Natural killer cell (primary cell): ENCODE measurements at regions not wholly inside any gene's neighbourhood (a gene's known extent, or its start where the extent isn't known, plus 50 kb on each side); places are given as distances from the start of the nearest gene placed in this dataset.
A peak's percentile ranks its signal among the peaks of the same experiment; 100 is the strongest.

ENCODE experiments used
- ATAC-seq, 3 donors: fragments of 150-1000 bp in 2 of 3; fragments of 200-7000 bp in 1 of 3; cut with Tn5 transposase; 1 replicate in 1 of 3; 2 replicates in 2 of 3; pipeline ENCODE4 v1.10.0; 2021; ENCODE audit warnings: mild to moderate bottlenecking in 2 of 3, moderate library complexity in 2 of 3
- DNase-seq, 2 donors: peaks; one replicate each; pipeline versions ENCODE4 v3.0.0 to v3.0.0-alpha.2; 2013 to 2021; ENCODE audit warnings: mixed read lengths in 1 of 2
- H3K27ac ChIP-seq: one replicate; pipeline ENCODE4 v1.5.1; 2013; ENCODE audit warnings: mild to moderate bottlenecking, low read length
- H3K27me3 ChIP-seq: one replicate; pipeline ENCODE4 v1.6.1; 2013; ENCODE audit warnings: low read length; ENCODE audit not compliant: control insufficient read depth, insufficient read depth
- H3K36me3 ChIP-seq: one replicate; pipeline ENCODE4 v1.6.1; 2013; ENCODE audit warnings: low read length; ENCODE audit not compliant: control insufficient read depth, insufficient read depth
- H3K4me1 ChIP-seq: one replicate; pipeline ENCODE4 v1.6.1; 2013; ENCODE audit warnings: low read length; ENCODE audit not compliant: control insufficient read depth, insufficient read depth
- H3K4me3 ChIP-seq: one replicate; pipeline ENCODE4 v1.5.1; 2013; ENCODE audit warnings: low read length
- H3K9me3 ChIP-seq: one replicate; pipeline ENCODE4 v1.6.1; 2013; ENCODE audit warnings: low read length; ENCODE audit not compliant: control insufficient read depth, insufficient read depth
- H3K27ac Mint-ChIP-seq, 2 donors: one replicate each; pipeline ENCODE4 v1.8.0; 2022; ENCODE audit warnings: mild to moderate bottlenecking in 2 of 2, mixed read lengths in 2 of 2, moderate library complexity in 1 of 2
- H3K27me3 Mint-ChIP-seq, 2 donors: one replicate each; pipeline ENCODE4 v1.8.0; 2022; ENCODE audit warnings: low read depth in 2 of 2, mixed read lengths in 2 of 2
- H3K36me3 Mint-ChIP-seq: one replicate; pipeline ENCODE4 v1.8.0; 2022; ENCODE audit warnings: mixed read lengths
- H3K4me1 Mint-ChIP-seq, 2 donors: one replicate each; pipeline ENCODE4 v1.8.0; 2022; ENCODE audit warnings: mixed read lengths in 2 of 2
- H3K4me3 Mint-ChIP-seq: one replicate; pipeline ENCODE4 v1.8.0; 2022; ENCODE audit warnings: mild to moderate bottlenecking, moderate library complexity, mixed read lengths
- H3K9me3 Mint-ChIP-seq, 2 donors: one replicate each; pipeline ENCODE4 v1.8.0; 2022; ENCODE audit warnings: mixed read lengths in 2 of 2
- WGBS: methylation state at CpG from one replicate; pipeline ENCODE4 v1.1.7; 2013; ENCODE audit warnings: missing lambda C conversion rate; ENCODE audit not compliant: insufficient coverage; 5-methylcytosine and 5-hydroxymethylcytosine counted together
- intact Hi-C: fragments of 100-400 bp; cut with micrococcal nuclease; formaldehyde crosslinking; loops from one replicate; pipeline ENCODE4 v1.14.2; 2022
- TF ChIP-seq, protein P1 (sequence below): fragments of 200-600 bp; IDR thresholded peaks from one replicate; pipeline ENCODE4 v1.8.0; 2022; ENCODE audit warnings: antibody characterized with exemption

- Mint-ChIP-seq H3K27me3 (peaks cover 7% of the 10 kb centered on the region in 2 donors), H3K36me3 (no peaks in the 10 kb centered on the region), H3K9me3 (no peaks in the 10 kb centered on the region), H3K4me3 (no peak overlapping the region), H3K4me1 (peaks cover 32 to 36% of the 10 kb centered on the region in 2 donors), H3K27ac (no peak overlapping the region)
- Histone ChIP-seq H3K27ac (no peak overlapping the region), H3K27me3 (no peaks in the 10 kb centered on the region), H3K36me3 (no peaks in the 10 kb centered on the region), H3K4me3 (no peak overlapping the region), H3K9me3 (no peaks in the 10 kb centered on the region), H3K4me1 (peaks cover 35% of the 10 kb centered on the region)
- ATAC-seq, result no peak
- no peak for DNase-seq
- 98% methylated on average over 7 of the region's 8 CpGs for WGBS
- TF ChIP-seq, protein P1, sequence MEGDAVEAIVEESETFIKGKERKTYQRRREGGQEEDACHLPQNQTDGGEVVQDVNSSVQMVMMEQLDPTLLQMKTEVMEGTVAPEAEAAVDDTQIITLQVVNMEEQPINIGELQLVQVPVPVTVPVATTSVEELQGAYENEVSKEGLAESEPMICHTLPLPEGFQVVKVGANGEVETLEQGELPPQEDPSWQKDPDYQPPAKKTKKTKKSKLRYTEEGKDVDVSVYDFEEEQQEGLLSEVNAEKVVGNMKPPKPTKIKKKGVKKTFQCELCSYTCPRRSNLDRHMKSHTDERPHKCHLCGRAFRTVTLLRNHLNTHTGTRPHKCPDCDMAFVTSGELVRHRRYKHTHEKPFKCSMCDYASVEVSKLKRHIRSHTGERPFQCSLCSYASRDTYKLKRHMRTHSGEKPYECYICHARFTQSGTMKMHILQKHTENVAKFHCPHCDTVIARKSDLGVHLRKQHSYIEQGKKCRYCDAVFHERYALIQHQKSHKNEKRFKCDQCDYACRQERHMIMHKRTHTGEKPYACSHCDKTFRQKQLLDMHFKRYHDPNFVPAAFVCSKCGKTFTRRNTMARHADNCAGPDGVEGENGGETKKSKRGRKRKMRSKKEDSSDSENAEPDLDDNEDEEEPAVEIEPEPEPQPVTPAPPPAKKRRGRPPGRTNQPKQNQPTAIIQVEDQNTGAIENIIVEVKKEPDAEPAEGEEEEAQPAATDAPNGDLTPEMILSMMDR, result no peak
- intact Hi-C loops, result loop anchor here (2.0 kb wide), 1 partner anchor 69 kb away; no protein-coding TSS in a partner anchor
Measured at GRCh38 chr20:53755733-53756531, 162.3 kb upstream of the ZNF217 start.

GRCh38 chr20:53753880-53754459 is 160.3 kb upstream of the ZNF217 start:
- peak overlapping the region; percentile 67 to 80 for H3K27ac Mint-ChIP-seq

GRCh38 chr20:53752971-53753879 is 159.6 kb upstream of the ZNF217 start:
- 91% methylated on average over 10 of the region's 16 CpGs for WGBS
- H3K27me3 ChIP-seq, result no peaks in the 10 kb centered on the region
- DNase-seq (peak in 1 of 2 donors; percentile 26), ATAC-seq (no peak)
- Mint-ChIP-seq H3K27me3 (peaks cover 0 to 6% of the 10 kb centered on the region in 2 donors), H3K27ac (peak overlapping the region; percentile 80 to 94), H3K9me3 (no peaks in the 10 kb centered on the region), H3K4me3 (no peak overlapping the region), H3K36me3 (no peaks in the 10 kb centered on the region), H3K4me1 (peaks cover 39 to 49% of the 10 kb centered on the region in 2 donors)
- H3K36me3 ChIP-seq, result no peaks in the 10 kb centered on the region
- H3K27ac ChIP-seq, result no peak overlapping the region
- H3K4me3 ChIP-seq, result no peak overlapping the region
- intact Hi-C loops, result loop anchor here (5.0 kb wide), 3 partner anchors 119 to 194 kb away; no protein-coding TSS in a partner anchor
- peaks cover 46% of the 10 kb centered on the region for H3K4me1 ChIP-seq
- TF ChIP-seq, protein P1, result no peak
- no peaks in the 10 kb centered on the region for H3K9me3 ChIP-seq

More at GRCh38 chr20:53753880-53754459, 160.3 kb upstream of the ZNF217 start:
- no peak for ATAC-seq
- 100% methylated on average over 1 of the region's 2 CpGs for WGBS
- Histone ChIP-seq H3K9me3 (no peaks in the 10 kb centered on the region), H3K36me3 (no peaks in the 10 kb centered on the region), H3K4me3 (no peak overlapping the region), H3K4me1 (peaks cover 46% of the 10 kb centered on the region), H3K27ac (peak overlapping the region; percentile 34), H3K27me3 (no peaks in the 10 kb centered on the region)
- DNase-seq, result no peak
- Mint-ChIP-seq H3K4me3 (peak overlapping the region; percentile 39), H3K36me3 (no peaks in the 10 kb centered on the region), H3K9me3 (no peaks in the 10 kb centered on the region), H3K4me1 (peaks cover 43% of the 10 kb centered on the region in 2 donors), H3K27me3 (peaks cover 7% of the 10 kb centered on the region in 2 donors)
- intact Hi-C loops, result loop anchor here (2.0 to 5.0 kb wide), 4 partner anchors 67 to 193 kb away; no protein-coding TSS in a partner anchor
- TF ChIP-seq, protein P1, result no peak
